ENCODE measurements at regions not wholly inside any gene's neighbourhood (a gene's known extent, or its start where the extent isn't known, plus 50 kb on each side); places are given as distances from the start of the nearest gene placed in this dataset.

DNA sequence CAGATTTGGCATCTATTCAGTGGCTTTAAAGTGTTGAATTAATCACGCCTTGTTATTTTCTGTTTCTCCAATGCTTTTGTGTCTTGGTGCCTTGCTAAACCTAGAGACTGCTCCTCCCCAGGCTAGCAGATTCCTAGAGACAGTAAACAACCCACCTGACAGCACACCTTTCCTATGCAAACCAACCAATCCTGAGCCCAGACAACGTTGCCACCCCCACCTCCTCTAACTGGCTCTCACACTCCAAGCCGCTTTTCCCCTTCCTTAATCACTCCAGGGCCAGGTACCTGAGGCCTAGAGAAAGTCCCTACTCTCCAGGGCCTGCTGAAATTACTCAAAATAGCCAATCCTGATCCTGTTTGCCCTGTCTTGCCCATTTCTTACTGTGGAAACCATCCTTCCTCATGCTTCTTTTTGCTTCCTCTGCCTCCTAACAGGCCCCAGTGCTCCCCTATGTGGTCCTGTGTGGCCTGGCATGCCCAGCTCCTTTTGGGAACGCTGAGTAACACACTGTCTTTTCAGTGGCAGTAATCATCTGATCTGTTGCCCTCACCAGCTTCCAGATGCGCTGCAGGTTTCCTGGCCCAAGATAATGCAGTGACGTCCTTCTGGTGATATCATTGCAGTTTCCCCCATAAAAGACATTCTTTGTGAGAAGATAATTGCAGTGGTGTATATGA lies 53.4 kb downstream of the GAS1 start:
- H3K9ac ChIP-seq = no peak overlapping the region

DNA sequence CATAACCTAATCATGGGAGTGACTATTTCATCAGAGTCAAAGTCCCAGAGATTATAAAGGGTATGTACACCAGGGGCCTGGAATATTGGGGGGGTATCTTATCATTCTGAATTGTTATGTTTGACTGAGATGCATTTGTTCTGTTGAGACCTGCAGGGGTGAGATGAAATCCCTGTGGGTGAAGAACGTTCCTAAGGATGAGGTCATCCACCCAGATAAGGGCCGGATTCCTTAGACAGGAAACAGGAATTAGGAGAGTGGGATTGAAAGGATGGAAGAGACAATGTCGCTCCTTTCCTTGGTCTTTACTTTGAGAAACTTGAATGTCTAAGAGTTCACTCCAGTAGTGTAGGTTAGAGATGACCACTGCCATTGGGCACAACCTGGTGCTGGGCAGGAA lies 54.7 kb downstream of the GAS1 start:
- no peak for TF ChIP-seq Cebpa-rat (IDR thresholded peaks at IDR 0.05)
- H3K4me3 ChIP-seq = no peak overlapping the region
- H3K36me3 ChIP-seq = no peaks in the 10 kb centered on the region
- no peaks in the 10 kb centered on the region for H4K20me1 ChIP-seq
- no peaks in the 10 kb centered on the region for H3K4me1 ChIP-seq
- H3K27ac ChIP-seq = no peak overlapping the region
- H3K4me2 ChIP-seq = no peak overlapping the region
- no peaks in the 10 kb centered on the region for H3K9me3 ChIP-seq (replicated peaks in 1 of 11)
- H3K27me3 ChIP-seq = no peaks in the 10 kb centered on the region
- no peak overlapping the region for H3K9ac ChIP-seq

More for the DNA sequence above, 53.4 kb downstream of the GAS1 start:
- Histone ChIP-seq H4K20me1 (no peaks in the 10 kb centered on the region), H3K9me3 (replicated peaks in 1 of 11) (no peaks in the 10 kb centered on the region), H3K27me3 (no peaks in the 10 kb centered on the region), H3K27ac (no peak overlapping the region), H3K4me3 (no peak overlapping the region), H3K36me3 (no peaks in the 10 kb centered on the region), H3K4me2 (no peak overlapping the region), H3K4me1 (no peaks in the 10 kb centered on the region)
- TF ChIP-seq Cebpa-rat (IDR thresholded peaks at IDR 0.05) = no peak

DNA sequence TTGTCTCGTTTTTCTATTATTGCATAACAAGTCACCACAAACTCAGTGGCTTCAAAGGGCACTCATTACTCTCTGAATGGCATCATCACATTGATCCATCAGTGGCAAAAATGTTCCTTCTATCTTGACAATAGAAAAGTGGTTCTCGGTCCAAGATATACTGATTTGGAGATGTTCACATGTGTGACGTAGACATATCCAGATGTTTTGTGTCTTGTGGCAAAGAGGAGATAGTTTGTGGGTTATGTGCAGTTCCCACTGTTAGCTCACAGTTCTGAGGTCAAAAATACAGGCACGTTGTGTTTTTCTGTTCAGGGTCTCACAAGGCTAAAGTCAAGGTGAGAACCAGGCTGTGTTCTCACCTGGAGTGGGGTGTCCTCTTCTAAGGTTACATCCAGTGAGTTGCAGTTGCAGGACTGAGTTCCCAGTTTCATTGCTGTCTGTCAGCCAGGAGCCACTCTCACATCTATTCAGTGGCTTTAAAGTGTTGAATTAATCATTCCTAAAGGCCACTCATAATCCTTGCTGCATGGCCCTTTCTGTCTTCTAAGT lies 55.3 kb downstream of the GAS1 start:
- TF ChIP-seq Cebpa-rat (IDR thresholded peaks at IDR 0.05) = no peak
- Histone ChIP-seq H3K4me1 (no peaks in the 10 kb centered on the region), H3K27me3 (no peaks in the 10 kb centered on the region), H3K27ac (no peak overlapping the region), H3K9me3 (replicated peaks in 1 of 11) (no peaks in the 10 kb centered on the region), H3K4me2 (no peak overlapping the region), H3K4me3 (no peak overlapping the region), H3K36me3 (no peaks in the 10 kb centered on the region), H3K9ac (no peak overlapping the region), H4K20me1 (no peaks in the 10 kb centered on the region)

DNA sequence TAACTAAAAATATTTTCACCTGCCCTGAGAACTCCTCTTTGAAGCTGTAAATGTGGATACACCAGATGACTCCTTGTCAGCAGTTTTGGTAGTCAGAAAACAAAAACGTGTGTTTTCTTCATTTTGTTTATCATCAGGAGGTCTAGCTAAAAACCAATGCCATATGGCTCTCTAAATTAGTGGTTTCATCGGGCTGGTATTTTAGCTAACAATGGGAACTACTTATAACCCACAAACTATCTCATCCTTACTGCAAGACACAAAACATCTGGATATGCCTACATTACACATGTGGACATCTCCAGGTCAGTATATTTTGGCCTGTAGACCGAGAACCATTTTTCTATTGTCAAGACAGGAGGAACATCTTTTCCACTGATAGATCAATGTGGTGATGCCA lies 56.2 kb downstream of the GAS1 start:
- Histone ChIP-seq H3K9ac (no peak overlapping the region), H3K4me3 (no peak overlapping the region), H4K20me1 (no peaks in the 10 kb centered on the region), H3K4me1 (no peaks in the 10 kb centered on the region), H3K27me3 (no peaks in the 10 kb centered on the region), H3K27ac (no peak overlapping the region), H3K4me2 (no peak overlapping the region), H3K36me3 (no peaks in the 10 kb centered on the region), H3K9me3 (replicated peaks in 1 of 11) (no peaks in the 10 kb centered on the region)
- no peak for TF ChIP-seq Cebpa-rat (IDR thresholded peaks at IDR 0.05)

DNA sequence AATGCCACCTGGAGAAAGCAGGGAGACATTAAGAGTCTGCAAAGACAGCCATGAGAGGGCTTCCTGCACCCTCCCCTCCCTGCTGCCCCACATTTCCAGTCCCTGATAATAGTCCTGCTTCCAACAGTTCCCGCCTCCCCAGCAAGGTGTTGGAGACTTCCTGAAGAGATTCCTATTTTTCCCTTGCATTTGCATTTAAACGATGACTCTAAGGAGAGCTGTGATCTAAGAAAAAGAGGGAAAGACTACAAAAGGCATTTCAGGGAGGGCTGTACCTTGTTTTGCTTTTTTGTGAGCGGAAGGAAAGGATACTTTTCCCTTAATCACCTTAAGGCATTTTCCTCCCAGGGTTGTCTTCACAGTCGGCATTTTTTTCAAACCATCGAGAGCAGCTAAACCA lies 62.1 kb downstream of the GAS1 start:
- Histone ChIP-seq H3K4me1 (no peaks in the 10 kb centered on the region), H4K20me1 (no peaks in the 10 kb centered on the region), H3K27ac (no peak overlapping the region), H3K36me3 (no peaks in the 10 kb centered on the region), H3K9ac (no peak overlapping the region), H3K27me3 (no peaks in the 10 kb centered on the region), H3K4me2 (no peak overlapping the region), H3K4me3 (no peak overlapping the region), H3K9me3 (replicated peaks in 1 of 11) (no peaks in the 10 kb centered on the region)
- TF ChIP-seq Cebpa-rat (IDR thresholded peaks at IDR 0.05) = no peak

DNA sequence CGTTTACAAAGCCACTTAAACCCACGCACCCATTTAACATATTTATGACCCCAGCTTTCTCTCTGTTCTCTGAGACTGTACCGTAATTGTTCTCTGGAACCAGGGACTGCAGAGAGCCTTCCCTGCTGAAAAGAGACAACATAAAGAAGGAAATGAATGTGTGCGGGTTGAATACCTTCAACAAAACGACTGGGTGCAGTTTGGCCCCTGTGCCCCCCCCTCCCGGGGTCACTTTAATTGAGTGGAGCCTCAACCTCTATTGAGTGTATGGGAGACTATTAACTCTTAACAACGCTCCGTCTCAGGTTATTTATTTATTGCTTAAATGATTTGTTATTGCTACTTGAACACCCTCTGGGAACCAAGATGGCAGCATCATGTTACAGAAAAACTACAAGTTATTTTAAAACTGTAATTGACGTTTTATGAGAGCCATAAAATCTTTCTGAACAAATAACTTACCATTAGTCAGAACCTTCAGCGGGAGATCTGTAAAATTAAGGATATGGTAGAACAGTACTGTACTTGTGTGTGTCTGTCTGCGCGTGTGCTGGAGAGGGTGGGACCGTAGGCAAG lies 70.6 kb downstream of the GAS1 start:
- Histone ChIP-seq H3K27ac (no peak overlapping the region), H3K4me2 (no peak overlapping the region), H3K27me3 (no peaks in the 10 kb centered on the region), H3K36me3 (no peaks in the 10 kb centered on the region), H3K4me3 (no peak overlapping the region), H3K9ac (no peak overlapping the region), H4K20me1 (no peaks in the 10 kb centered on the region), H3K9me3 (replicated peaks in 1 of 11) (peaks cover 0 to 7% (median 0%) of the 10 kb centered on the region in 11 experiments; a peak in 3 of 22 replicates), H3K4me1 (peaks cover 0 to 11% (median 0%) of the 10 kb centered on the region in 10 experiments; a peak in 8 of 20 replicates)
- TF ChIP-seq Cebpa-rat (IDR thresholded peaks at IDR 0.05) = no peak

DNA sequence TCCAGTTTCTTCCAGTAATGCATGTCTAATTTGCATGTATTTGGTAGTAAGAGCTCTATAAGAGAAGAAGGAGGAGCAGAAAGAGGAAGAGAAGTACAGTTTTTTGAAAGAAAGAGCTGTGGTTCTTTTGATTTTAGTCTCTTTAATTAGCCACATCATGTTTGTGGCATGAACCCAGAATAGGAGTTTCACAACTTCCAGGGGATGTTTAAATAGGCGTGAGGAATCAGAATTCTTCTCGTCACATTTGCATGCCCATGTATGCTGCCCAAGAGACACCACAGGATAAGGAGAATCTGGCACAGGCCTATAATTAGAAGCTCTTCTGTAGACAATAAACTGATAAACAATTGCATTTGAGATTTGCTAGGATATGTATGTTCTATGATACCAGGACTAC lies 78.7 kb downstream of the GAS1 start:
- no peaks in the 10 kb centered on the region for H3K36me3 ChIP-seq
- peak overlapping the region; percentile 71 to 90 (median 81) for H3K4me2 ChIP-seq
- H3K27ac ChIP-seq = peak overlapping the region; percentile 75 to 91 (median 86); a peak in 21 of 22 replicates
- no peaks in the 10 kb centered on the region for H3K27me3 ChIP-seq
- H3K9me3 ChIP-seq (replicated peaks in 1 of 11) = peaks cover 0 to 7% (median 0%) of the 10 kb centered on the region in 11 experiments; a peak in 3 of 22 replicates
- H3K4me1 ChIP-seq = peaks cover 23 to 71% (median 37%) of the 10 kb centered on the region in 10 experiments
- H4K20me1 ChIP-seq = no peaks in the 10 kb centered on the region
- peak overlapping the region; percentile 47 to 76 (median 67); a peak in 20 of 22 replicates for H3K9ac ChIP-seq
- TF ChIP-seq Cebpa-rat (IDR thresholded peaks at IDR 0.05) = peak in 8 of 11 experiments; percentile 78 to 92 (median 86); a peak in 15 of 22 replicates
- peak overlapping the region in 1 of 10 experiments; percentile 9; a peak in 1 of 20 replicates for H3K4me3 ChIP-seq

DNA sequence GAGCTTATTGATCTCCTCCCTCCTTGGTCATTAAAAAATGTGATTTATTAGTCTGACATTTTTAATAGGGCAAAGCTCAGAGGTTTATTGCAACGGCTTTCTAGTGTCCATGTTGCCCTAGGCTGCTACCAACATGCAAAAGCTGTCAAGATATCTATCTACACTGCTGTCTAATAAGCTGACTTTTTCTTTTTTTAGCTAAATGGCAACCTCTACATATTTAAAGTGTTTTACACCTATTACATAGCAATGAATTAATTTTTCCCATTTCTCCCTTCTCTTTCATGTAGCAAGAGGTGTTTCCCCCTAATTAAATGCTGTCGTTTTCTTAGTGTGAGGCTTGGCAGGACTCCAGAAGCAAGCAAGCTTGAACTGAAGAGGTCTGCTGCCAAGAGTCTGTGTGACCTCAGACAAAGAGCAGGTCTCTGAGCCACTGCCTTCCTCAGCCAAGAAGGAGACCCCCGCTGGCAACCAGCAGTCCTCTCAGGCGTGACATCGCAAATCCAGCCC lies 79.4 kb downstream of the GAS1 start:
- peak overlapping the region; percentile 75 to 91 (median 86) for H3K27ac ChIP-seq
- H3K4me2 ChIP-seq = peak overlapping the region; percentile 71 to 90 (median 81)
- TF ChIP-seq Cebpa-rat (IDR thresholded peaks at IDR 0.05) = no peak

DNA sequence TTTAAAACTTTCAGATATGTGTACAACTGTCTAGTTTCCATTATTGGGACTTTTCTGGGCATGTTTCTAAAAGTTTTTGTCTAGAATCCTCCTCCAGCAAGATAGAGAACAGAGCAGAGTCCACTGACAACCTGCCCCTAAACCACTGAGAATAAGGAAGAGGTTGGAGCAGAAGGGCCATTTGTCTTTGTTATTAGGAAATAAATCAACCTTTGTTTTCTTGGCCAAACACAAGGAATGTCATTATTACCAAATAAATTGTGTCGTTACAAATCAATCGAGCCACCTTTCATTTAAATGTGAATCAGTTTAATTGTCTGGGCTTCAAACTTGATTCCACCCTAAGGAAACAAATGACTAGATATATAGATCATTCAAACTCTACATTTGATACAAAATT lies 81.4 kb downstream of the GAS1 start:
- no peaks in the 10 kb centered on the region for H3K36me3 ChIP-seq
- no peak overlapping the region for H3K9ac ChIP-seq
- no peaks in the 10 kb centered on the region for H4K20me1 ChIP-seq
- H3K4me3 ChIP-seq = no peak overlapping the region
- peak overlapping the region in 3 of 11 experiments; percentile 71 to 81 (median 79); a peak in 5 of 22 replicates for H3K4me2 ChIP-seq
- peaks cover 23 to 53% (median 35%) of the 10 kb centered on the region in 10 experiments for H3K4me1 ChIP-seq
- H3K9me3 ChIP-seq (replicated peaks in 1 of 11) = no peaks in the 10 kb centered on the region
- no peak for TF ChIP-seq Cebpa-rat (IDR thresholded peaks at IDR 0.05)
- H3K27ac ChIP-seq = no peak overlapping the region; a peak in 1 of 22 replicates
- H3K27me3 ChIP-seq = no peaks in the 10 kb centered on the region

More for the DNA sequence above, 79.4 kb downstream of the GAS1 start:
- peak overlapping the region in 1 of 10 experiments; percentile 9; a peak in 2 of 20 replicates for H3K4me3 ChIP-seq
- no peaks in the 10 kb centered on the region for H4K20me1 ChIP-seq
- H3K9me3 ChIP-seq (replicated peaks in 1 of 11) = peaks cover 0 to 3% (median 0%) of the 10 kb centered on the region in 11 experiments; a peak in 3 of 22 replicates
- peak overlapping the region; percentile 47 to 76 (median 69) for H3K9ac ChIP-seq
- no peaks in the 10 kb centered on the region for H3K36me3 ChIP-seq
- peaks cover 23 to 71% (median 37%) of the 10 kb centered on the region in 10 experiments for H3K4me1 ChIP-seq
- H3K27me3 ChIP-seq = no peaks in the 10 kb centered on the region

Measured in BLaER1 treated with 17β-estradiol and CSF1 and Interleukin-3, amounts not matched to agents 10 nM and 100 nM (cell line).